OCI-LY7 (cell line): ENCODE measurements at regions not wholly inside any gene's neighbourhood (a gene's known extent, or its start where the extent isn't known, plus 50 kb on each side); places are given as distances from the start of the nearest gene placed in this dataset.
"Not testable (repeated sequence)": the region's sequence is repeated elsewhere in the genome, so short reads cannot be mapped to it uniquely, and the experiment has no call there.

ENCODE experiments used
- BruUV-seq: library from RNA; stranded (reverse); fragments of 400-500 nt; replicated peaks from 2 replicates; lab custom pipeline; 2021; lab: Mats Ljungman, UMichigan
- CTCF ChIA-PET: fragments of 300-600 bp; sonication (Branson Sonifier 250); formaldehyde crosslinking; loops from one replicate; lab custom pipeline; 2022; ENCODE audit warnings: antibody characterized with exemption; ENCODE audit not compliant: unreplicated experiment; lab: Charles Lee
- POLR2A ChIA-PET: fragments of 300-600 bp; sonication (Branson Sonifier 250); formaldehyde crosslinking; loops from one replicate; lab custom pipeline; 2022; ENCODE audit warnings: antibody characterized with exemption; lab: Charles Lee
- DNase-seq: peaks from one replicate; pipeline ENCODE4 v3.0.0-alpha.2; 2015; ENCODE audit warnings: low spot score
- H2AFZ ChIP-seq: fragments of 200-600 bp; sonication (generic), shearing (Covaris generic); 2 replicates; pipeline ENCODE4 v1.6.1; 2014; ENCODE audit warnings: mild to moderate bottlenecking, antibody characterized with exemption, low read length, moderate library complexity
- H3K27ac ChIP-seq: fragments of 200-600 bp; sonication (generic); 2 replicates; pipeline ENCODE4 v1.5.1; 2014; ENCODE audit warnings: mixed run types, low read depth, mild to moderate bottlenecking, moderate library complexity, low read length, inconsistent platforms; ENCODE audit not compliant: poor library complexity, severe bottlenecking
- H3K36me3 ChIP-seq: fragments of 200-600 bp; sonication (generic); 2 replicates; pipeline ENCODE4 v1.6.1; 2014; ENCODE audit warnings: mild to moderate bottlenecking, antibody characterized with exemption, low read length, moderate library complexity, mixed read lengths; ENCODE audit not compliant: insufficient read depth
- H3K4me1 ChIP-seq: fragments of 200-600 bp; sonication (generic); 2 replicates; pipeline ENCODE4 v1.5.1; 2014; ENCODE audit warnings: mild to moderate bottlenecking, low read length; ENCODE audit not compliant: insufficient read depth, poor library complexity, severe bottlenecking
- H3K4me2 ChIP-seq: fragments of 200-600 bp; sonication (generic); 2 replicates; pipeline ENCODE4 v1.6.1; 2014; ENCODE audit warnings: mild to moderate bottlenecking, low read length
- H3K4me3 ChIP-seq: fragments of 200-600 bp; sonication (generic); 2 replicates; pipeline ENCODE4 v1.5.1; 2014; ENCODE audit warnings: mild to moderate bottlenecking, low read depth, low read length; ENCODE audit not compliant: poor library complexity, severe bottlenecking
- H3K79me2 ChIP-seq: fragments of 200-600 bp; sonication (generic); 2 replicates; pipeline ENCODE4 v1.6.1; 2016; ENCODE audit warnings: low read depth, mild to moderate bottlenecking, low read length, moderate library complexity, mixed read lengths; ENCODE audit not compliant: insufficient read depth
- H3K9me2 ChIP-seq: fragments of 200-600 bp; sonication (generic); 2 replicates; pipeline ENCODE4 v1.6.1; 2016; ENCODE audit warnings: mild to moderate bottlenecking, low read length, mixed read lengths; ENCODE audit not compliant: insufficient read depth
- H3K9me3 ChIP-seq: fragments of 200-600 bp; sonication (generic); 2 replicates; pipeline ENCODE4 v1.6.1; 2014; ENCODE audit warnings: mild to moderate bottlenecking, mixed run types, low read length, mixed read lengths
- H4K20me1 ChIP-seq: fragments of 200-600 bp; sonication (generic); 2 replicates; pipeline ENCODE4 v1.6.1; 2014; ENCODE audit warnings: mild to moderate bottlenecking, antibody characterized with exemption, low read length, moderate library complexity, mixed read lengths; ENCODE audit not compliant: insufficient read depth
- CTCF ChIP-seq: fragments of 200-600 bp; sonication (generic); conservative IDR thresholded peaks from 2 replicates; pipeline ENCODE4 v1.5.1; 2014; ENCODE audit warnings: mild to moderate bottlenecking, antibody characterized with exemption, low read length, moderate library complexity, mixed read lengths
- EZH2phosphoT487 ChIP-seq: fragments of 200-600 bp; sonication (generic); IDR thresholded peaks from 2 replicates; pipeline ENCODE4 v1.6.1; 2018; ENCODE audit warnings: low read depth, borderline replicate concordance, mild to moderate bottlenecking, mixed run types, antibody characterized with exemption, low read length, moderate library complexity, mixed read lengths
- intact Hi-C: fragments of 100-400 bp; cut with micrococcal nuclease; formaldehyde crosslinking; loops from one replicate; pipeline ENCODE4 v1.10.0; 2022; ENCODE audit not compliant: unreplicated experiment

DNA sequence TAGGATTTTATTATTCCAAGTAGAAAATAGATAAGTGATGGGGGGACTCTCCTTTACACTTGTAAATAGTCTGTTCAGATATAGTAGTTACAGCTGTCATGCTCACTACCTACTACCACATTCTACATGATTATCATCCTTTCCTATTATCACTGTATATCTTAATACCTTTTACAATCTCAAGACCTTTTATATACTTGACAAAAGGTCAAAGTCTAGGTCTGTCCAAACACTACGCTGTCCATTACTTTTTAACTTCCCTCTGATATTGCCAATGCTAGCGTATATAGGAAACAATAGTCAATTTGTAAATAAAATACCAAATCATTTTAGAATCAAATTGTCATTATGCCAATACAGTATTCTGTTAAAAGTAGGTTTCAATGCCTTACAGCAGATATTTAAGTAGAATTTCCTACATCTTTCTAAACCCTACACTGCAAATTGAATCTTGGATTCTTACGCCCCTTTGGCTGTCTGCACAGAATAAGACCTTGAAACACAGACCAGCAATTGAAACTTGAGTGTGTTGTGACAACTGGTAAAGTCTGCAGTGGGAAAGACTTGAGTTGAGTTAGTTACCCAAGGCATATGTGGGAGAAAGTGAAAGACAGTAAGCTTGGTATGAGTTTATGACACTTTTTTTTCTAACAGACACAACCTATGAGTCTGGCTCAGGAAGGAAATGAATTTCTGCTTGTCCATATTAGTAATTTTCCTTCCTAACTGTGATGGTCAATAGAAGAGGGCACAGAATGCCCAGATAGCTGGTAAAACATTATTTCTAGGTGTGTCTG lies 827.6 kb upstream of the ACO1 start:
- H3K4me1 ChIP-seq = no peaks in the 10 kb centered on the region
- H4K20me1 ChIP-seq = no peaks in the 10 kb centered on the region
- no peak overlapping the region for H3K27ac ChIP-seq
- DNase-seq = no peak
- ChIA-PET POLR2A (no interaction called here), CTCF (no interaction called here)
- no peak overlapping the region for H3K4me3 ChIP-seq
- H3K79me2 ChIP-seq = no peaks in the 10 kb centered on the region
- H3K9me3 ChIP-seq = no peaks in the 10 kb centered on the region
- intact Hi-C loops = no loop called here
- no TSS peak for BruUV-seq
- no peaks in the 10 kb centered on the region for H3K36me3 ChIP-seq
- H3K9me2 ChIP-seq = no peaks in the 10 kb centered on the region
- no peak for TF ChIP-seq CTCF
- no peak for TF ChIP-seq EZH2phosphoT487
- no peak overlapping the region for H2AFZ ChIP-seq
- no peak overlapping the region for H3K4me2 ChIP-seq

DNA sequence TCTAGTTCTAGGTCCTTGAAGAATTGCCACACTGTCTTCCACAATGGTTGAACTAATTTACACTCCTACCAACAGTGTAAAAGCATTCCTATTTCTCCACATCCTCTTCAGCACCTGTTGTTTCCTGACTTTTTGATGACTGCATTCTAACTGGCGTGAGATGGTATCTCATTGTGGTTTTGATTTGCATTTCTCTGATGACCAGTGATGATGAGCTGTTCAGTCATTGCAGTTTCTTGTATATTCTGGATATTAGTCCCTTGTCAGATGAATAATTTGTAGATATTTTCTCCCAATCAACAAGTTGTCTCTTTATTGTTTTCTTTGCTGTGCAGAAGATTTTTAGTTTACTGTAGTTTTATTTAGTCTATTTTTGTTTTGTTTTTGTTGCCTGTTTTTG lies 812.3 kb upstream of the ACO1 start:
- H3K4me3 ChIP-seq, DNase-seq, H3K27ac ChIP-seq, H2AFZ ChIP-seq, H3K36me3 ChIP-seq, CTCF ChIA-PET, H3K79me2 ChIP-seq, H3K4me1 ChIP-seq, H3K9me2 ChIP-seq, BruUV-seq, H3K9me3 ChIP-seq, H4K20me1 ChIP-seq, POLR2A ChIA-PET, intact Hi-C loops, H3K4me2 ChIP-seq: not testable (repeated sequence)

- Histone ChIP-seq H3K4me1 (no peaks in the 10 kb centered on the region), H3K27ac (no peak overlapping the region), H3K79me2 (no peaks in the 10 kb centered on the region), H3K4me3 (no peak overlapping the region), H3K4me2 (no peak overlapping the region), H3K9me2 (no peaks in the 10 kb centered on the region), H4K20me1 (no peaks in the 10 kb centered on the region), H3K36me3 (no peaks in the 10 kb centered on the region), H2AFZ (no peak overlapping the region), H3K9me3 (no peaks in the 10 kb centered on the region)
- POLR2A ChIA-PET = no interaction called here
- TF ChIP-seq EZH2phosphoT487 (no peak), CTCF (no peak)
- BruUV-seq = no TSS peak
- intact Hi-C loops = no loop called here
- DNase-seq = no peak
- CTCF ChIA-PET = no interaction called here
Observed at GRCh38 chr9:31573561-31573960, 810.9 kb upstream of the ACO1 start.
